ENCODE measurements at regions not wholly inside any gene's neighbourhood (a gene's known extent, or its start where the extent isn't known, plus 50 kb on each side); places are given as distances from the start of the nearest gene placed in this dataset.

GRCh38 chr16:65944361-65944760 is 422.1 kb upstream of the CDH5 start:
- Histone ChIP-seq H3K27me3 (replicated peaks in 1 of 4; ENCODE audit: control insufficient read depth in 3 of 4, extremely low read depth in 1 of 4, insufficient read depth in 3 of 4, low read length in 3 of 4) (no peaks in the 10 kb centered on the region), H3K79me1 (ENCODE audit: low read depth, low read length) (no peaks in the 10 kb centered on the region), H4K8ac (ENCODE audit: extremely low read depth, insufficient read depth, low read length) (no peak overlapping the region), H3K79me2 (ENCODE audit: control insufficient read depth in 1 of 2, insufficient read depth in 2 of 2, low read length in 2 of 2) (no peaks in the 10 kb centered on the region), H2BK12ac (ENCODE audit: low read depth, low read length) (no peak overlapping the region), H2BK120ac (replicated peaks; ENCODE audit: low read depth, low read length) (no peak overlapping the region), H3K4me2 (ENCODE audit: insufficient read depth in 1 of 2, low read depth in 2 of 2, low read length in 2 of 2) (no peak overlapping the region), H2BK20ac (ENCODE audit: low read length) (no peak overlapping the region), H3K18ac (ENCODE audit: extremely low read depth, low read length) (no peak overlapping the region), H4K5ac (ENCODE audit: insufficient read length, low read depth, low read length) (no peak overlapping the region), H3K23ac (ENCODE audit: insufficient read length) (no peak overlapping the region), H4K91ac (replicated peaks; ENCODE audit: insufficient read length, low read length) (no peak overlapping the region), H2BK15ac (ENCODE audit: low read length) (no peak overlapping the region), H4K20me1 (replicated peaks in 1 of 2; ENCODE audit: control insufficient read depth in 1 of 2, insufficient read depth in 2 of 2, low read length in 2 of 2) (no peaks in the 10 kb centered on the region), H3K14ac (ENCODE audit: insufficient read length) (no peak overlapping the region), H3K9ac (replicated peaks in 1 of 4; ENCODE audit: extremely low read depth in 1 of 4, low read depth in 3 of 4, low read length in 3 of 4) (no peak overlapping the region), H3K4me1 (replicated peaks in 1 of 4; ENCODE audit: control insufficient read depth in 3 of 4, insufficient read depth in 4 of 4, low read length in 3 of 4) (no peaks in the 10 kb centered on the region), H3K9me3 (ENCODE audit: insufficient read depth in 2 of 2, low read depth in 1 of 2, low read length in 1 of 2) (no peaks in the 10 kb centered on the region), H2AFZ (ENCODE audit: low read length) (no peak overlapping the region), H2BK5ac (ENCODE audit: low read depth, low read length) (no peak overlapping the region), H3K4ac (replicated peaks; ENCODE audit: insufficient read length, low read depth, low read length) (no peak overlapping the region), H3K56ac (replicated peaks; ENCODE audit: insufficient read length, low read depth, low read length) (peak overlapping the region; percentile 18), H2AK5ac (ENCODE audit: low read depth, low read length) (no peak overlapping the region), H3K27ac (ENCODE audit: low read depth, low read length) (no peak overlapping the region), H3K23me2 (ENCODE audit: low read depth, low read length) (no peaks in the 10 kb centered on the region), H3K36me3 (ENCODE audit: control insufficient read depth in 2 of 4, insufficient read depth in 4 of 4, low read length in 3 of 4) (no peaks in the 10 kb centered on the region), H3K4me3 (ENCODE audit: extremely low read depth in 1 of 4, insufficient read depth in 2 of 4, low read depth in 3 of 4, low read length in 4 of 4) (no peak overlapping the region)
- DNase-seq (ENCODE audit: low read depth in 1 of 2, low spot score in 2 of 2) (no peak), FAIRE-seq (no peak)
- CTCF ChIA-PET (ENCODE audit: partially characterized antibody), result interaction anchor here (1.1 kb wide), 1 partner anchor 8 kb away, joined by 3 read pairs; no protein-coding TSS in a partner anchor
- POLR2A ChIA-PET (ENCODE audit: partially characterized antibody), result no interaction called here
- WGBS, 2 experiments (ENCODE audit: extremely low coverage in 1 of 2, insufficient coverage in 1 of 2, insufficient read length in 1 of 2, insufficient replicate concordance in 2 of 2, low coverage in 1 of 2, low lambda C conversion rate in 2 of 2, missing lambda C conversion rate in 1 of 2), result 83% methylated on average over 3 of the region's 3 CpGs; no CpG with 5 or more reads in 1 of the 2 experiments
- TF ChIP-seq E2F6 (IDR thresholded peaks at IDR 0.05) (no peak), GTF2F1 (IDR thresholded peaks at IDR 0.05; ENCODE audit: borderline replicate concordance, low read depth, low read length) (no peak), POLR2A (IDR thresholded peaks at IDR 0.05; ENCODE audit: control extremely low read depth in 1 of 2, low read depth in 2 of 2, low read length in 2 of 2) (no peak), BACH1 (IDR thresholded peaks at IDR 0.05; ENCODE audit: low read length) (no peak), TCF12 (IDR thresholded peaks at IDR 0.05; ENCODE audit: low read depth, low read length) (no peak), SRF (IDR thresholded peaks at IDR 0.05; ENCODE audit: low read depth, low read length) (no peak), RAD21 (IDR thresholded peaks at IDR 0.05 in 1 of 2, conservative IDR thresholded peaks at IDR 0.05 in 1 of 2; ENCODE audit: low read depth in 2 of 2, low read length in 2 of 2) (no peak), TBP (IDR thresholded peaks at IDR 0.05; ENCODE audit: low read depth, low read length) (no peak), PHF8 (conservative IDR thresholded peaks at IDR 0.05; ENCODE audit: low read depth, low read length) (no peak)

Measured in H1 (cell line).